ES-I3 (cell line): ENCODE measurements at regions not wholly inside any gene's neighbourhood (a gene's known extent, or its start where the extent isn't known, plus 50 kb on each side); places are given as distances from the start of the nearest gene placed in this dataset.

Experiments
- H3K36me3 ChIP-seq: 2 replicates; pipeline ENCODE4 v1.6.1; 2013; ENCODE audit warnings: mild to moderate bottlenecking, low read length, control low read depth, moderate library complexity; ENCODE audit not compliant: insufficient read depth
- H3K4me1 ChIP-seq: 2 replicates; pipeline ENCODE4 v1.6.1; 2013; ENCODE audit warnings: mild to moderate bottlenecking, control low read depth, low read length; ENCODE audit not compliant: insufficient read depth
- H3K9ac ChIP-seq: 2 replicates; pipeline ENCODE4 v1.6.1; 2013; ENCODE audit warnings: low read depth, mild to moderate bottlenecking, low read length, moderate library complexity
- H3K9me3 ChIP-seq: 2 replicates; pipeline ENCODE4 v1.6.1; 2013; ENCODE audit warnings: mild to moderate bottlenecking, low read length, moderate library complexity; ENCODE audit not compliant: control insufficient read depth, insufficient read depth

DNA sequence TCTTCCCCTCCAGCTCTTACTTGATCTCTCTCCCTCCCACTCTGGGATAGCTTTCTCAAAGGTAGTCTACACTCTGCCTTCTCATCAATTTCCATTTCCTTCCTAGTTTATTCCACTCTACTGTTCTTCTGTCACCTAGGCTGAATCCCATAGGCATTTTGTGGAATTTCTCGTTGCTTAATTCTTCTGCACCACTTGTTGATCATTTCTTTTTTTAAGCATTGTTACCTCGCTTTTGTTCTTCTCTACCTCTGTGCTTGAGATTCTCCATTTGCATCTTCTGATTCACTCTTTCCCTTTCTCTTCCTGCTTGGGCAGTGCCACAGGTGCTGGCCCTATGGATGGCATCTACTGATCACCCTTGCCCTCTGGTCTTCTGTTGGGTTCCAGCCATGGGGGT lies 567.2 kb downstream of the CDH26 start:
- Histone ChIP-seq H3K4me1 (no peaks in the 10 kb centered on the region), H3K36me3 (no peaks in the 10 kb centered on the region), H3K9ac (no peak overlapping the region), H3K9me3 (no peaks in the 10 kb centered on the region)

DNA sequence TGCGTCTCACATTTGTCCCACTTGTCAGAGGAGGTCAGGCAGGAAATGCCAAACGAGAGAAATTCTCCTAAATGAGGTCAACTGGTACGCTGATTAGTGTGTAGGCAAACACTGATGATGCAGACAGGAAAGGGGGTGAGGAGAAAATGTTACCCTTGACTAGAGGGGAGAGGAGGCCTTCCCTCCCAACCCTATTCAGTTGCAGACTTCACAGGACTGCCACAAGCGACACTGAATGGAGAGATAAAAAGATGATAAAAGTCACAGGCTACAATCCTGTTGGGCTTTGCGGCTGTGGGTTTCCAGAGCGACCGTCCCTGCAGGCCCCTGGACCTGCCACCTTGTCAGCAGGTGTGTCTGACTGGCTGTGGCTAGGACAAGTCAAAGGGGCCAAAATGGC lies 569.4 kb downstream of the CDH26 start:
- Histone ChIP-seq H3K9me3 (no peaks in the 10 kb centered on the region), H3K4me1 (no peaks in the 10 kb centered on the region), H3K36me3 (no peaks in the 10 kb centered on the region), H3K9ac (no peak overlapping the region)

DNA sequence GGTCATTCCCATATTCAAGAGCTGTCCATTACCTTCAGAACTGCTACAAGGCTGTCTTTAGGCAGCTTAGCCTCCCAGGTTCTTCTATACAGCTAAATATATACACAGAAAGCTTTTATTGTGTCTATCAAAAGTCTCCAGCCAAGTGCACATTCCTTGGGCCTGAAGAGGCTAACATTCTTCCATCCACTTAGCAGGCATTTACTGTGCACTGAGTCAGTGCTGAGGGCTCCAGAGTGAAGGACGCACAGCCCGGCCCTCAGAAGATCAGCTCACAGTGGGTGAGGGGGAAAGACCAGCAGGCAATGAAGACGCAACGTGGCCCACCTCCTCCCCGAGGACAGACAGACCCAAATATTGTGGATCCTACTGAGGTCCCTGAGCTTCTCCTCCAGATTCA lies 569.9 kb downstream of the CDH26 start:
- Histone ChIP-seq H3K36me3 (no peaks in the 10 kb centered on the region), H3K9me3 (no peaks in the 10 kb centered on the region), H3K4me1 (no peaks in the 10 kb centered on the region), H3K9ac (no peak overlapping the region)

DNA sequence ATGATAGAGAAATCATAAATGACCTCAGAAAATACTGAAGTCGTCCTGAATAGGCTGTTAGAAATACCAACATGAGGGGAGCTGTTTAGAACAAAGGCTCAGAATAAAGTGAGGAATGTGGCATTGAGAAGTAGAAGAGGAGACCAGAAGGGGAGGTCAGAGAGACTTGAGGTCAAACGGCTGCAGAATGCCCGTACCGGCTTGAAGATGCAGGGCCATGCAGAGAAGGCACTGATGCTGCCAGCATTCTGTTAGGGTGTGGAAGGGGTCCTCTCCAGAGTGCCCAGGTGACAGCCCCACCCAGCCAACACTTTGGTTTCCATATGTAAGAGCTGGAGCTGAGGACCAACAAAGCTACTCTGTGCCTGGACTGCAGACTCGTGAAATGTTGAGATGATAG lies 570.9 kb downstream of the CDH26 start:
- no peaks in the 10 kb centered on the region for H3K4me1 ChIP-seq
- H3K9ac ChIP-seq: no peak overlapping the region
- no peaks in the 10 kb centered on the region for H3K9me3 ChIP-seq
- H3K36me3 ChIP-seq: no peaks in the 10 kb centered on the region

DNA sequence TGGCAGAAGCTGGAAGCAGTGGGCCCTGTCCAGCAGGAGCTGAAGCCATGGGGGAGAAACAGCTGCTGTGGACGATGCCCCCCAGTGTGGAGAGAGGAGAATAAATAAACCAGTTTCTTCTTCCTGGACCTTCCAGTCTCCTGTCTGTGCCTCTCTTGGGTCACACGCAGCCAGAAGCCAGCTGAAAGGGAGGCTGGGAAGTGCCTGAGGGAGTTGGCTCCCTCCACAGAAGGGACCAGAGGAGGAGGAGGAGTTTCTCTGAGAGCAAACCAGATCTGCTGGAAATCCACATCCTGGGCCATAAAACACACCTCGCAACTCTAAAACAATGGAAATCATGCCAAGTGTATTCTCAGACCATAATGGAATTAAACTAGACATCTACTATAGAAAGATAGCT lies 577.0 kb downstream of the CDH26 start:
- Histone ChIP-seq H3K36me3 (no peaks in the 10 kb centered on the region), H3K9ac (no peak overlapping the region), H3K9me3 (no peaks in the 10 kb centered on the region), H3K4me1 (no peaks in the 10 kb centered on the region)

DNA sequence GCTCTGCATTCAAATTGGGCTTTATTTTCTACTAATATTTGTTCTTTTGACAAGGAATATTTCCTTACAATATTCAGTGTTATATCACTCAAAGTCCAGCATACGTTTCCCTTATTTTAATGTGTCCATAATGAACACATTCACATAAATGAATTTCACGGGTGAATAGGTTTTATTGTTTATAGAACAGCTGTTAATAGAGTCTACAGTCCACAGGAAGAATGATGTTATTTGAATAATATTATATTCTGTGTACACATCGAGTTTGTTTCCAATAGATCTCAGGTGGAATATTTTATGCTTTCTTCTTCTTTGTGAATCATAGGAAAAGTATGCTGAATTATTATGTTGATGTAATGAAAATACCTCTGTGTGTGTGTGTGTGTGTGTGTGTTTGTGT lies 582.4 kb downstream of the CDH26 start:
- H3K4me1 ChIP-seq: no peaks in the 10 kb centered on the region
- H3K9ac ChIP-seq: no peak overlapping the region
- H3K36me3 ChIP-seq: no peaks in the 10 kb centered on the region
- no peaks in the 10 kb centered on the region; the same call in 1 of the 2 replicates for H3K9me3 ChIP-seq

DNA sequence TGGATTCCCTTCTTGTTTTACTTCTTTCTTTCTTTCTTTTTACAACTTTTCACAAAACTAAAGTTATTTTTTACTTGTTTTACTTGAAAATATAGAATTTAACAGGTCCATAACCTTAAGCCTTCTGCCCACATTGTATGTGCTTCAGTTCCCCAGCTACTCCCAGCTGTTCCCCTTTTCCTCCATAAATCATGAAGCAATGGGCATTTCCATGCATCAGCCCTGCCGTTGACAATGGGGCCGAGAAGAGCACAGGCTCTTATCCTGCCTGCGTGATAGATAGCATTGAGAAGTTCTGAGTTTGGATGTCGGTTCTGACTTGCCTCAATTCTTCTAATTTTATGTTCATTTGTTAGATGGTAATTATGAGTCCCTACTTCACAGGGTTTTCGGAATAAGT lies 583.8 kb downstream of the CDH26 start:
- H3K9ac ChIP-seq: no peak overlapping the region
- H3K4me1 ChIP-seq: no peaks in the 10 kb centered on the region
- H3K9me3 ChIP-seq: no peaks in the 10 kb centered on the region; the same call in 1 of the 2 replicates
- no peaks in the 10 kb centered on the region for H3K36me3 ChIP-seq

DNA sequence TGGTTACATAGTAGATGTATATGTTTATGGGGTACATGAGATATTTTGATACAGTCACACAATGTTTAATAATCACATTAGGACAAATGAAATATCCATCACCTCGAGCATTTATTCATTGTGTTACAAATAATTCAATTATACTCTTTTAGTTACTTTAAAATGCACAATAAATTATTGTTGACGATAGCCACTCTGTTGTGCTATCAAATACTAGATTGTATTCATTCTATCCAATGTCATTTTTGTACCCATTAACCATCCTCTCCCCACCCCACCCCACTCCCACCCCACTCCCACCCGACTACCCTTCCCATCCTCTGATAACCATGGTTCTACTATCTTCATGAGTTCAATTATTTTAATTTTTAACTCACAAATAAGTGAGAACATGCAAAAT lies 585.4 kb downstream of the CDH26 start:
- no peaks in the 10 kb centered on the region for H3K36me3 ChIP-seq
- H3K9me3 ChIP-seq: no peaks in the 10 kb centered on the region; the same call in 1 of the 2 replicates
- H3K9ac ChIP-seq: no peak overlapping the region
- no peaks in the 10 kb centered on the region for H3K4me1 ChIP-seq

DNA sequence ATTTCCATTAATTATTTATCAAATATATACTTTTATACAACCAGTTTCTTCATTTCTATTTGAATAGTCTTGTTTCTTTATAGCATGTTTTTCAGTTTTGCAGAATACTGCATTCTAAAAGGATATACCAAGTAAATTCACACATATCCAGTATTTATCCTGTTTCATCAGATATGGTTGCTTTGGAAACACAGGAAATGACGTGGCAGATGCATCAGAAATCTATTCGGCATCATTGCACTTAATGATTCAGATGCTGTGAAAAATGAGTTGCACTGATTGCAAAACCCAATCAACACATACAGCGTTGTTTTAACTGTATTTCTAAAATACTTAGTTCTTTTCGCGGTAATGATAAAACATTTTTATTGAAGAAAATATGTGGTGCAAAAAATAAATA lies 594.9 kb downstream of the CDH26 start:
- no peak overlapping the region for H3K9ac ChIP-seq
- no peaks in the 10 kb centered on the region for H3K36me3 ChIP-seq
- no peaks in the 10 kb centered on the region for H3K4me1 ChIP-seq
- no peaks in the 10 kb centered on the region for H3K9me3 ChIP-seq

DNA sequence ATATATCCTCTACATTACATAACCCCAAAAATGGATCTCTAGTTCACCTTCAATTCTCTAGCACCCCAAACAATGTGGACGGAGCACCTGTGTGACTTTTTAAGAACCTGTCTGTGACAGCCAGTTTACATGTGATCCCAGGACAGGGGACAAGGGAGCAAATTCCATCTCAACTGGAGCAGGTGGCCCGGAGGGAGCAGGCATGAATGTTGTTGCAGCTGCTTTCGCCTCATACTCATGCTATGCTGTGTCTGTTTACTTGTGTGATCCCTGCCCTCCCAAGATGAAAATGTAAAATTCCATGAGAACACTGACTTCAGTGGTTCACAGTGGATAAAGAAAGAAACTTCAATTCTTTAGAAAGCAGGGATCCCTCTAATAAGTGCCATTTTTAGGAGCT lies 600.3 kb downstream of the CDH26 start:
- H3K9ac ChIP-seq: no peak overlapping the region
- no peaks in the 10 kb centered on the region for H3K9me3 ChIP-seq
- H3K4me1 ChIP-seq: no peaks in the 10 kb centered on the region
- H3K36me3 ChIP-seq: no peaks in the 10 kb centered on the region

DNA sequence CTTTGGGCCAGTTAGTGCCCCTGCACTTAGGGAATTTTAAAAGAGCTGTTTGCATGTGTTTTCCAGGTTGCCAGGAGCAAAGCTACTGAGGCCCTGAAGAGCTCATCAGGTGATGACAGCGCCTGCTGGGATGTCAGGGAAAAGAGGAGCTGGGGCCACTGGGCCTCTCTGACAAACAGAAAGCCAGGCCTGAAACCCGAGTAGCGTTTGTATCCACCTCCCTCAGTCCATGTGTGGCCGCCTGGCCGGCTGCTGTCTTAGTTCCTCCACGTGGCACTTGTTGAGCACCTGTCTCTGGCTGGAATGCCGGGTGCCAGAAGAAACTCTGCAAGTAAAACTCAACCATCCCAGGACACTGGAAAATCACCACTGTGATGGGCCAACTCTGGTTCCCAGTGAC lies 601.2 kb downstream of the CDH26 start:
- Histone ChIP-seq H3K36me3 (no peaks in the 10 kb centered on the region), H3K9me3 (no peaks in the 10 kb centered on the region), H3K9ac (no peak overlapping the region), H3K4me1 (no peaks in the 10 kb centered on the region)

DNA sequence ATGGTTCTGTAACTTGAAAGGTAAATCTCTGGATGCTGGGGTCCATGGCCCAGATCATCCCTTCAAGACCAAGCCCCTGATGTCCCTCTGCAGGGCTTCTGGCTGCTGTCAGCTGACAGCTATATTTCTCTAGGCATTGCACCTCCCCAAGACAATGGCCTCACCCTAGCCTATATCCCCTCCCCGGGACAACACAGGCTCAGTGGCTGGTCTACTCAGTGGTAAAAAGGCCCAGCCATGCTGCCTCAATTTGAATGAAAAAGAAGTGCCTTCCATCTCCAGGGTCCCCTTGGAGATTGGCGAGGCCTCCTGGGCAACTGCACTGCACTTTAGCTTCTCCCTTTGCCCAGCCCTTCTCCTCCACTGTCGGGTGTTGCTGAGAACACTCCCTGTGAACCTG lies 602.8 kb downstream of the CDH26 start:
- Histone ChIP-seq H3K36me3 (no peaks in the 10 kb centered on the region), H3K4me1 (no peaks in the 10 kb centered on the region), H3K9me3 (no peaks in the 10 kb centered on the region), H3K9ac (no peak overlapping the region)

DNA sequence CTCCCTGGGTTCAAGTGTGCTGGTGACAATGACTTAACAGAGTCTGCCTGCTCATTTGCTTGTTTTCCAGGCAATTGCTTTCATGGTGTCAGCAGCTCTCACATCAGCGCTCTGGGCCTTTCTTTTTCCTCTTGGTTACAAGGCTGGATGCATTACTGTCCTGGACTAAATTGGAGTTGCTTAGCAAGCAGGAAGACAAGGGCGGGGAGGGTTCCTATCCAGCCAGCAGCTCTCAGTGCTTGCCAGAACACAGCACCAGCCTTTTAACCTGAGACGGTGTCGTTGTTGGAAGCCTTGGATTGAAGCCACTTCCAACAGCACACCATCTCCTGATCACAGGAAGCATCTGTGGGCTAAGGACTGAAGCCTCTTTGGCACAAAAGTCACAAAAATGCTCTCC lies 606.9 kb downstream of the CDH26 start:
- Histone ChIP-seq H3K9ac (no peak overlapping the region), H3K9me3 (no peaks in the 10 kb centered on the region), H3K4me1 (no peaks in the 10 kb centered on the region), H3K36me3 (no peaks in the 10 kb centered on the region)

DNA sequence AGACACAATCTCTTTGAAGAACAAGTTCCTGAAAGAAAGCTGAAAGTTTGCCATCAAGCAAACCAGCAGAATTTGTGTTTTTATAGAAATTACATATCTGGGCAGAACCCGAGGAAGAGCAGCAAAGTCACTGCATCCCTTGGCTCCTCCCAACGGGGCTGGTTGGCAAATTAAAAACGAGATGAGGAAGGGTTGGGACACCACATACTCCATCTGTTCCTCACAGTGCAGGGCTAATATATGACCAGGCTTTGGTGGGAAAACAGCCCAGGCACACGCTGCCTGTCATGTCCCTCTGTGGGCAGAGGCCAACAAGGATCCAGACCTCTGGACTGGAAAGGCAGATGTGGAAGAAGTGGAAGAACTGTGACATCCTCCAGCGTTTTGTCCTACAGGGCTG lies 607.3 kb downstream of the CDH26 start:
- Histone ChIP-seq H3K4me1 (no peaks in the 10 kb centered on the region), H3K9ac (no peak overlapping the region), H3K36me3 (no peaks in the 10 kb centered on the region), H3K9me3 (no peaks in the 10 kb centered on the region)

DNA sequence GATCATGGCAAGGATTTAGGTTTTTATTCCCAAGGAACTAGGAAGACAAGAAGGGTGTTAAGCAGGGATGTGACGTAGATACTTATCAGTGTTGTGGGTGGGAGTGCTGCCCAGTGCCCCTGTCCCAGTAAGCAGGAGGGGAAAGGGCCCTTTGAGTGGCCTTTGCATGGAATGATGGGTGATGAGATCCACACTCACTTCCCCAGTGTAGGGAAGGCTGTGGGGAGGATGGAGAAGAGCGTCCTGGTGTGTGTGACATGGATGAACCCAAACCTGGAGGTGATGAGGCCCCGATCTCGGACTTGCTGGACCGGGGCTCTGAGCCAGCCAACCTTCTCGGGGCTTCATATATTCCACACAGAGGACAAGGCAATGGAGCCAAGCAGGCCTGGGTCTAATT lies 610.9 kb downstream of the CDH26 start:
- Histone ChIP-seq H3K9me3 (no peaks in the 10 kb centered on the region), H3K9ac (no peak overlapping the region), H3K4me1 (no peaks in the 10 kb centered on the region), H3K36me3 (no peaks in the 10 kb centered on the region)
